EH (cell line): ENCODE measurements at regions not wholly inside any gene's neighbourhood (a gene's known extent, or its start where the extent isn't known, plus 50 kb on each side); places are given as distances from the start of the nearest gene placed in this dataset.

ENCODE experiments used
- DNase-seq: peaks from one replicate; pipeline ENCODE4 v3.0.0-alpha.2; 2015; ENCODE audit warnings: low read depth

DNA sequence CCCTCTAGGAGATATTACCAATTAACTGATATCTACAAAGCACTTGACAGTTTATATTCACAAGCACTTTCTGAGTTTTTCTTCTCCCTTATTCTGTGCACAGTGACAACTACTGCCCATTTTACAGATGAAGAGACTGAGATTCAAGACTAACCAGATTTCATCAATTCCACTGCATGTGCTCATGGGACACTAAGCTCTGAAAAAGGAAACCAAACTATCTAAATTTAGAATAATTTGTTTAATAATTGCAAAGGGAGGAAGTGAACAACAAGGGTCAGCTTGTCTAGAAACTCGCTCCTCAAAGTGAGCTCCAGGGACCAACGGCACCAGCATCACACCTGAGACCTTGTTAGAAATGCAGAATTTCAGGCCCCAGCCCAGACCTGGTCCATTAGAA lies 50.8 kb upstream of the MYLIP start:
- no peak for DNase-seq

DNA sequence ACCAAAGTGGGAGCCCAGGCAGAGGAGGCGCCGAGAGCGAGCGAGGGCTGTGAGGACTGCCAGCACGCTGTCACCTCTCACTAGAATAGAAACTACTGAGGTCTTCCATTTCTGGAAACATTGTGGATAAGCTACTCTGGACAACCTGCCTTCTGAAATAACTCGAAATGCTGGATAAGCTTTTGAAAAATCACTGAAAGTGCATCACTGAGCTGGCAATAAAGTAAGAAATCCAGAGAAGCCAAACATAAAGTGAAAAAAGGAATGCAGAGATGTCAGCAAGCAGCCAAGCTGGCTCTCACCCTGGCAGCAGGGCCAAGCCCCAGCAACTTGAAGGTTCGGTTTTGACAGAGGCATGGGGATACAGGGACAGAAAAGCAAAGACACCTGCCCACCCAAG lies 59.2 kb upstream of the MYLIP start:
- DNase-seq = no peak

DNA sequence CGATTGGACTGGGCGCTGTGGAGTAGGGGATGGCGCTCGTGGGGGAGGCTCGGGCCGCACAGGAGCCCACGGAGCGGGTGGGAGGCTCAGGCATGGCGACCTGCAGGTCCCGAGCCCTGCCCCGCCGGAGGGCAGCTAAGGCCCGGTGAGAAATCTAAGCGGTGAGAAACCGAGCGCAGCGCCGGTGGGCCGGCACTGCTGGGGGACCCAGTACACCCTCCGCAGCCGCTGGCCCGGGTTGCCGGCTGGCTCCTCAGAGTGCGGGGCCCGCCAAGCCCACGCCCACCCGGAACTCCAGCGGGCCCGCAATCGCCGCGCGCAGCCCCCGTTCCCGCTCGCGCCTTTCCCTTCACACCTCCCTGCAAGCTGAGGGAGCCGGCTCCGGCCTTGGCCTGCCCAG lies 59.7 kb upstream of the MYLIP start:
- DNase-seq = no peak

DNA sequence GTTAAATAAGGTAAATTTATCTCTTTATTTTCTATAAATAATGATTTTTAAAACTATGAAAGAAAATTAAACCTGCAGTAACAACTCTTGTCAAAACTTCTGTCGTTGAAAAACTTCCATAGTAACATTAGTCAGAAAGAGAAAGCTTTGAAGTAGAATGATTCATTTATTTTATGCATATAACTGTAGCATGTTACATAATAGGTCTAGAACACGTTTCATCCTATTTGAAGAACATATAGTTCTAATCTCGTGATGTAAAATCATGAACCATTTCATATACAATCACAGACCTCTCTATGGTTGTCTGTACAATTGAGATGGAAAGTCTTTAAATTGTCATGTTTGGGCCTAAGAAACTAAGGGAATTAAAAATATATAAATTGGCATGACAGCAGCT lies 61.3 kb upstream of the MYLIP start:
- no peak for DNase-seq

DNA sequence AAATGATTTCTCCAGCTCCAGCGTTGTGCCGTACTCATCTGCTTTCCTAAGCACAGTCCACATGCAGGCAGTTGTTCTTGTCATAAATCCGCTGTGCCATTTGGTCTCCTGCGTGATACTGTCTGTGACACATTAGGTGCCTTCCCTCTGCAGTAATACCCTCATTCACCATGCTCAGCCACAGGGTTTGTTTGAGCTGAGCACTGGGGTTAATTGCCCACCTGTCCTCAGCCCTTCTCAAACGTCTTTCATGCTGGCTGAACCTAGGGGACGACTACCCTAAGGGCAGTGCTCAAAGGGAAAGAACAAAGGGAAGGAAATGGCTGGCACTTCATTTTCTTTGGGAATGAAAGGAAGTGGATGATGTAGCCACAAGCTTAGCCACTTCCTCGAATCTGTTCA lies 64.2 kb upstream of the MYLIP start:
- no peak for DNase-seq

DNA sequence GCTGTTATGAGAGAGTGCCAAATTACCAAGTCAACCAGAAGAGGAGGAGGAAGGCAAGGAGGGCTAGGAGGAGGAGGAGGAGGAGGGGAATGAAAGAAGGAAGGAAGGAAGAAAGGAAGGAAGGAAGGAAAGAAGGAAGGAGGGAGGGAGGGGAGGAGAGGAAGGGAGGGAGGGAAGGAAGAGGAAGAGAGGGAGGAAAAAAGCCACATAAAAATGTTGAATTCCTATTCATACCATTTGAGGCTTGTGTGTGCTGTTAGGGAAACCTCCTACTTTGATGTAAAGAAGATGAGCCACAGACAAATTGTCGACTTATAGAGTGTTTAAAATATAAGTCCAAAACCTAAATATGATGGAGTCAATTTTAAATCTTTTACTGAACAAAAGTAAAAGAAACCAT lies 65.3 kb upstream of the MYLIP start:
- no peak for DNase-seq

DNA sequence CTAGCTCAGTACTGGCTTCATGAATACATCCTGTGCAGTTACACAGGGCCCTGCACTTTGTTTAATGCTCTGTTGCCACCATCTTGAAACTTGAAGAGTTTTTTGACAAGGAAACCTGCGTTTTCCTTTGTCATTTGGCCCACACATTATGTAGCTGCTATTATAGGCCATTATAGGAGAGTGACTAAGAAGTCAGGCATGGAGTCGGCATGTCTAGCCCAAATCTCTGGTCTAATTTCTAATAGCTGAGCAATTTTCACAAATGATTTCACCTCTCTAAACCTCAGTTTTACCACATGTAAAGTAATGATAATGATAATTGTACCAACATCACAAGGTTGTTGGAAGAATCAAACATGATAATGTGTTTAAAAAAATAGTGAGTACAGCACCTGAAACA lies 67.1 kb upstream of the MYLIP start:
- peak; percentile 2 for DNase-seq

DNA sequence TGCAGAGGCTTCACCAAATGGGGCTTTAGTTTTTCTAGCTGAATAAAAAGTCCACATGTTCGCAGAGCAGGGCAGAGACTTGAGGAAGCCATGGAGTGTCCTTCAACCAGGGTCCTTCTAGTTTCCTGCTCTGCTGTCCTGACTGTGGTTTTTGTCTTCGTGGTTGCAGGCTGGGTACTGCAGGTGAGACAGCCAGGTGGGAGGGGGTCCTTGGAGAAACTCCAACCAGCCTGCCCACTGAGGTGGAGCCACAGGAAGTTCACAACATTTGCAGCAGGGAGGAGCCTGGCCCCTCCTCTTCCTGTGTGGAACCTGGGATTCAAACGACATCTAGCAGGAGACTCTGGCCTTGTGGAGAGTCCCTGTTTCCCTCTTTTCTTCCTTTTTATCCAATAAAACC lies 68.8 kb upstream of the MYLIP start:
- DNase-seq = no peak

DNA sequence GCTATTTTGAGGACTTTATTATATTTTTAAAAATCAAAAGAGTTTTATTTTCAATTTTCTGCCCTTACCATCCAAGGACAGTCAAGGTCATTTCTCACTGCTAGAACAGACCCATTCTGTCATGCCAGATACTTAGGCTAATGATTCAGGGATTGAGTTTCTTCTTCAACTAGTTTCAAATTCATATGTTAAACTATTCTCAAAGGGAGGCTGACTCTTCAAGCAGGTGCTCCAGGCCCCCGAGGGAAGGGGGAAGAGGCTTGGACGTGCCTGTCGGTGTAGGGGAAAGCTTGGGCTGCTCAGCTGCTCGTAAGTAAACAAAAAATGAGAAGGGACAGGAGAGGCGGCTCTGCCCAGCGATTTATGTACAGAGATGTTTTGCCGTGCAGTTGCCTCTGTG lies 69.4 kb upstream of the MYLIP start:
- no peak for DNase-seq

DNA sequence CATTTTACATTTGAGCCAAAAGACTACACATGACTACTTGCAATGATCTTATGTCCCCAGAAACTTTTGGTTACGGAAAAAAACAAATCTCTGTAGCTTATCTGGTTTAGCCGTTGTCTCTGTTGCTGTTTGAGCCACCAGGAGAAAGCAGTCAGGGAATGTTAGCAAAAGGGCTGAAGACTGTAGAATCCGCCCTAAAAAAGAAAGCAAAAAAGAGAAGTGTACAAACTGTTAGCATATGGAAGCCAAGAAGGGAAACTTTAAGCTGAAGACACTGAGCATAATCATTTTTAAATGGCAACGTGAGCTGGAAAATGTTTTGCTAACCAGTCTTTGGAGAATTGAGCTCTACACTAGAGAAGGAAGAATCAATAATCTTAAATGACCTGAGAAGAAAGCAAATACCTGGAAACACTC lies 69.9 kb upstream of the MYLIP start:
- DNase-seq = no peak

DNA sequence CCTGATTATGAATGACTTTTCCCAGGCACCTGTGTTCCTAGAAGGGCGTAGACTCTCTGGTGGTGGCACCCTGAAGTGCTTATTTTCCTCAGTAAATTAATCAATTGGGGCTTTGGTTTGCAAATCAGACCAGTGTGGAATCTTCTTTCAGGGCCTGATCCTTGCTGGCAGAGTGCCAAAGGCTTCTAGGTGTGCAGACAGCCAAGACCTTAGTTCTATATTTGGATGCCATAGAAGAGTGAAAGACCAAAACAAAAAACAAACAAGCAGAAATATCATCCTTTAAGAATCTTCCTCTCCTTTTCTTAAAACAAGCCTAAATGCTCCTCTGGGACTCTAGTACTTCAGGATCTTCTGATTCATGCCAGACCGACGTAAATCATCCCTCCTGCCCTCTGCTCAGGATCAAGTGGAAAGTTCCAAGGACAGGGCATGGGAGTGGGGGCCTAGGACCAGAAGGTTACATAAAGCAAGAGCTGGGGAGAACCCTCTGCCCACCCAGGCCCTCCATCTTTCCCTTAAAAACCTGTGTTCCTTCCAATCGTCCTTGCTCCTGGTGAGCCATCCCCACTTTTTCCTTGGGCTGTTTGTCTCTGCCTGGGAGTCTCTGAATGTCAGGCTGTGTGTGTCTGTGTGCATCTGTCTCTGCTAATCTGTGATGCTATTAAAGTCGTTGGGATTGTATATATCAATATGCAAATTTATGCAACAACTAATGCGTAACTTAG lies 70.5 kb upstream of the MYLIP start:
- no peak for DNase-seq

DNA sequence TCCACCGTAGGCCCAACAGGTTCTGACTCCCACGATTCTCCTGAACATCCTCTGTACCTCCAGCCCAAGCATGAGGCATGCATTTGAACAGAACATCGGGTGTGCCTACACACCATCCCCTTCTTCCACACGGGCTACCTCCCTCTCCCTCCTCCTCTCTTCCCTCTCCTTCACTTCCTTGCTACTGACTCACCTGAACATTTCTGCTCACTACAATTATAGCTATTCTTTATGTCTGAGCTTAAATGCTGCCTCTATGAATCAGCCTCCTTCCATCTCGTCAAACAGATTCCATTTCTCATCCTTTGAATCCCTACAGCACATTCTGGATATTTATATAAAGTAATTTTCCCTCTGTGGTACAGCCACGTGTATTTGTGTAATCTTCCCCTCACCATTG lies 71.4 kb upstream of the MYLIP start:
- no peak for DNase-seq

DNA sequence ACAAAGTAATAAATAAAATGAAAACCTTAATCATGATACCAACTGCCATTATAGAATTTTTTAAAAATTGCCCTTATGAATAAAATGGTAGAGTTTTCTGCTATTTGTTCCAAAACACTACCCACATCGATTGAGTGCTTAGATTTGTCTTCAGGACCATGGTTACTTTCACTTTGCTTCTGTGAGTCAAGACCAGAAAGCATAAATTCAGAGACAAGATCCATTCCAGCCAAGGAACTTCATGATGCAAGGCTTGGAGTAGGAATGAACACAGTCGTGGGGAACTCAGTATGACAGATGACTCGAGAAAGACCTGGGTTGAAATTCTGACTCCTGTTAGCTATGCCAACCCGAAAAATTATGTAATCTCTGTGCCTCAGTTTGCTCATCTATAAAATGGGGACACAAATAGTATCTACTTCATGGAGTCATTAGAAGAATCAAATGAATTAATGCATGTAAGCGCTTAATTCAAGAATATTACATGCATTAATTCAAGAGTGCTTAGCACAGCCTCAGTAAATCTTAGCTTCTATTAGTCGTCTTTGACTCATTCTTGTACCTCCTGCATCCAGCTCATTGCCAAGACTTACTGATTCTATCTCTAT lies 72.5 kb upstream of the MYLIP start:
- no peak for DNase-seq

DNA sequence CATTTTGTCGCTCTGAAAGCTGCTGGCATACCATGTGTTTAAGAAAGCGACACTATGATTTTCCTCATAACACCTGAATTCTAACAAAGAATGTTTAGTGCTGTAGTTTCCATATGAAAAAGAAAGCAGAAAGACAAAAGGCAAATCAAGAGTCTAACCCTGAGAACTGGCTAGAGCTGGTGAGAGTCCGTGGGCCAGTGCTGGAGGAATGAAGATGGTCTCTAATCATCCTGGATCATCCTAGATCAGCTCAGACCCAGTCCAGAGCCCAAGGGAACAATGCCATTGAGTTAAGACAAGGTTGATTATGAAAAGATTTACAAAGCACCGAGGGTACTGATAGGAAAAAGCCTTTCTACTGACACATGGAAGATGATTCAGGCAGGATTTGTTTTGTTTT lies 73.0 kb upstream of the MYLIP start:
- DNase-seq = no peak

DNA sequence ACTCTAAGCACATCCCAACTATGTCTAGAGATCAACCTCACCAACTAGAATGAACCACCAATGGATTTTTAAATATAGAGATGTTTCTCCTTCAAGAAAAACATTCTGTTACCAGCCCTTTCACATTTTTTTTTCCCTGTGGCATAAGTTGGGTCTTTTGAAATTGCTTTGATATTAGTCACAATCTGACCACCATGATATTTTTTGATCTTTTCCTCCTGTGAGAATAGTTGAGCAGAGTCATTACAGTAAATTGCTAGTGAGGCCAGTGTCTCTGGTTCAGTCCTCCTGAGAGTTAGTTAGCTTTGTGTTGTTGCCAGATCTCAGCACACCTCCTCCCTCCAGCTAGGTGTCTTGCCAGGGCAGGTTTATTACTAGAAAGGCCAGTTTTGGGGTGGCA lies 79.7 kb upstream of the MYLIP start:
- peak; percentile 4 for DNase-seq

DNA sequence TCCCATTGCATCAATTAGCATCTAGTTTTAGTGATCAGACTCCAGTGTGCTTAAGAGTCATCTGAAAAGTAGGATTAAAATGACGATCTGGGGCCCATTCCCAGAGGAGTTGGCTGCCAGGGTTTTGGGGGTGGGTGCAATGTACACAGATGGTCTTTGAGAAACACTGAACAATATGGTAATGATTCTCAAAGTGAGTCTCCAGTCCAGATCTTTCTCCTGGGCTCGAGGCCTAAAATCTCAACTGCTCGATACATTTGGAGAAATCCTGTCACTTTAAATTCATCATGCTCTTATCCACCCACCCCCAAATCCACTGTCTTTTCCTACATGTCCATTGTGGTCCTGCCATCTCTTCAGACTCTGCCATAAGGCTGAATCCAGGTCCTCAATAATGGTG lies 80.7 kb upstream of the MYLIP start:
- DNase-seq = no peak

DNA sequence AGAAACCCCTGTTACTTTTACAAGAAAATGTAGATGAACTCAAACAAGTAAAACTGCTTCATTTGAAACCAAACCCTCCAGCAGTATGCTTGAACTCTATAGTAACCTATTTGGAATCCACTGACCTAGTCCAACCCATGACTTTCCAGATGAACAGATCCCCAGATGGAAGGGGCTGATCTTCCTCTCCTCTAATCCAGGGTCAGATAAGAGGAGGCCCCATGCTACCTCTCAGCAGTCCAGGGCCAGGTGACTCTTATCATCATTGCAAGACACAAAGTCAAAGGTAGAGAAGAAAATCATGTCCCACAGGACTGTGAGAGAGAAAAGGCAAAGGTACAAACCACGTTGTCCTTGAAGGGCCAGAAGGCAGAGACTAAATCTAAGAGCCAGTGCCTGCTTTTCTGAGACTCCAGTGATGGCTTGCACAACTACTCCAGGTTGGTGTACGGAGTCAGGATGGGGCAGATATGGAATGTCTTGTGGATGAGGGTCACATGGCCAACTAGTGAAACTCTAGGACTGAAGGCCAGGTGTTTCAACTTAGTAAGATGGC lies 81.4 kb upstream of the MYLIP start:
- DNase-seq = no peak

DNA sequence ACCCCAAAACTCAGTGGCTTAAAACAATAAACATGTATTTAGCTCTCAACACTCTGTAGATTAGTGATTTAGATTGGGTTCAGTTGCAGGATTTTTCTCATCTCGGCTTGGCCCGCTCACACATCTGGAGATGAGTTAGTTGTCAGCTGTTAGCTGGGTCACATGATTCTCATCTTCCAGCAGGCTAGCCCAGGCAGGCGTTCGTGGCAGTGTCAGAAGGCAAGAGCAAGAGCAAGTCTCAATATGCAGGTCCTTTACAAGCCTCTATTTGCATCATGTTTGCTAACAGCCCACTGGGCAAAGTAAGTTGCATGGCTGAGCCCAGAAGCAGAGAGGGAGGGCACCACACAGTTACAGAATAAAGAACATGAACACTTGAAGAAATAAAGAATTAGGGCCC lies 83.6 kb upstream of the MYLIP start:
- no peak for DNase-seq

DNA sequence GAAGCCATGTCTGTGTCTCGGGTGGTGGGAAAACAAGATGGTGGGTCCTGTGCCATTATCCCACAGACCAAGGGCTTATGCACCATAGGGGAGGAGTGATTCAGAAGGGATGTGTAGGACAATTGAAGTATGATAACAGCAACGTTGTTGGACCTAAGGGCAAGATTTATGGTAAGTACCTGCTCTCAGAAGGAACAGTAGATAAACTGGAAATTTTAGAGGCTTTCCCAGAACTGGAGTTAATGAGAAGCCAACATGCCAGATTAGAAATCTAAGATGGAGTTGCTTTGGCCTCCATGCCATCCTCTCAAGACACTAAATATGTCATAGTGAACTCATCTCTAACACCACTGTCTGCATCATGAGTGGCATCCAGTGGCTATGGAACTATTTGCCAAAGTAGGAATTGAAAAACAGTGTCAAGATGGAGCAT lies 84.7 kb upstream of the MYLIP start:
- no peak for DNase-seq

DNA sequence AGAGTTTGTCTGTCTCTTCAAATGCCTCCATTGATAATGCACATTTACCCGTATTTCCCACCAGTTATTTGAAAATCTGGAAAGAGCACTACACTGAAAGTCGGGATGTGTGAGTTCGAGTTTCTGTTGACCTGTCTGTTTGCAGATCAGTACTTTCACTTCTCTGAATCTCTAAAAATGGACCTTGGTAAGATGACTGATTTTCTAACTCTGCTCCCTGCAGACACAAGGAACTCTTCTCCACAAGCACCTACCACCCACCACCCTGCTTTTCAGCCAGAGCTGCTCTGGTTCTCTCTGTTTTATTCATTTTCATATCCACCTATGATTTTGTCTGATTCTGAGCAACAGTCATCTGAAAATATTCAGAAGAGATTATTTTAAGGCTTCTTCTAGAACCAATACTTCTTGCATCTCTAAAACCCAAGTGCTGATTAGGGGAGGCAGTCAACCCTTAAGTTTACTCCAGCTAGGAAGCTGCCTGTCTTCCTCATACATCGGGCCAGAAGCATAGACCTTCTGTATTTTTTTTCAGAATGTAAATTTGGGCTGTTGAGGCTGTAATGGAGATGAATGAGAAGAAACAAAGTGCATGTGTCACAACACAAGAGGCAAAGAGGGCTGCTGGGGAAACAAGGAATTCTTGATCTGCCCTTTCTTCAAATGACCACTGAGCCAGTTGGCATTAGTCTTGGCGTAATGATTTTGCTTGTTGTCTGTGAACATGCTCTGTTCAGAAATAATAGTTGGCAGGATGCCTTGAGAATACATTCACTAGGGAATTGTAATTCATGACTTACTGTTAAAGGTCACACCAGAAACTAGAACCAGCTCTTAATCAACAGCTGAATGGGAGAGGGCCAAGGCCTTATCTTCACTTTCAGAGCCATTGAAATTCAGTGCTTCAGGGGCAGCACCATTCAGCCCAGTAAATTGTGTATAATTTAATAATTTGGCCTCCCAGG lies 85.4 kb upstream of the MYLIP start:
- no peak for DNase-seq

DNA sequence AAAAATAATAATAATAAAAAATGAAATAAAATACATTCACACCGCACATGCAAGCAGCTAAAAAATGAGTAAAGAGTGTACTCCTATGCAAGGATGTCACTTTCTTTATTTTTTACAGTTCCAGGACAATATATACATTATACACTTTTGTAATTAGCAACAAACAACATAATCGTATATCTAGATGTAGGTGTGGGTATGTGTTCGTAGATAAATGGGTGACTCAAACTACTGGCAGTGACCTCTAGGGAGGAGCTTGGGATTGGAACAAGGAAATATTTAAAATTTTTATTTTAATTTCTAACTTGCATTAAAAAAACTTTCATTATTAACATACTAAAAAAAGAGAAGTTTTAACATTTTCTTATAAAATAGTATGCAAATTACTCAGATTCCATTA lies 86.1 kb upstream of the MYLIP start:
- no peak for DNase-seq

DNA sequence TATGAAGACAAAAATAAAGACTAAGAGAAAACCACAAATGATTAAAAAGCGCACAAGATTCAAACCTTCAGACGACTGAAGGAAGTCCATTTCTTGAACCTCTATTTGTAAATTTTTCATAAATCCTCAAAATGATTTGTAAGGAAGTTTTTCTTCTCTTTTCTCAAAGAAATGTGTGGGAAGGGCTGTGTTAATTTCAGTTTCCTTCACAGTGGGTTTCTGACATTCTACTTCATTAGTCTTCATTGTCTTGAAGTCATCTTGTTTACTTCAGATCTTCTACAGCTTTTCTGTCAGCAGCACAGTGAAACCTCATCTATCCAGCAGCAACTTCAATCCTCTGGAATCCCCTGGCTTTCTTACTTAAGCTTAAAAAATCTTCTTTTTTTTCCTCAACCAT lies 87.6 kb upstream of the MYLIP start:
- no peak for DNase-seq

DNA sequence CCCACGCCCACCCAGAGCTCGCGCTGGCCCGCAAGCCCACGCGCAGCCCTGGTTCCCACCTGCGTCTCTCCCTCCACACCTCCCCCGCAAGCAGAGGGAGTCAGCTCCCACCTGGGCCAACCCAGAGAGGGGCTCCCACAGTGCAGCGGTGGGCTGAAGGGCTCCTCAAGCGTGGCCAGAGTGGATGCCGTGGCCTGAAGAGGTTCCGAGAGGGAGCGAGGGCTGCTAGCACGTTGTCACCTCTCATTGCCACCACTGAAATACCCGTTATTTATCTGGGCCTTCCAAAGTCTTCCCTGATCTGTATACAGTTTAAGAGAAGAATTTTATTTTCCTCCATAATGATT lies 88.3 kb upstream of the MYLIP start:
- no peak for DNase-seq
